Neuronal stem cell (in vitro differentiated cells): ENCODE measurements at regions not wholly inside any gene's neighbourhood (a gene's known extent, or its start where the extent isn't known, plus 50 kb on each side); places are given as distances from the start of the nearest gene placed in this dataset.

Source experiments
- DNase-seq: peaks from one replicate; pipeline ENCODE4 v3.0.0-alpha.2; 2013; ENCODE audit warnings: low spot score
- H2AFZ ChIP-seq: one replicate; pipeline ENCODE4 v1.6.1; 2013; ENCODE audit warnings: mild to moderate bottlenecking, low read length, inconsistent platforms
- H2AK5ac ChIP-seq: 2 replicates; pipeline ENCODE4 v1.6.1; 2013; ENCODE audit warnings: low read depth, mild to moderate bottlenecking, inconsistent platforms, low read length, moderate library complexity, mixed read lengths
- H2BK120ac ChIP-seq: 2 replicates; pipeline ENCODE4 v1.6.1; 2013; ENCODE audit warnings: low read depth, mild to moderate bottlenecking, inconsistent platforms, low read length, moderate library complexity, mixed read lengths
- H2BK12ac ChIP-seq: one replicate; pipeline ENCODE4 v1.6.1; 2013; ENCODE audit warnings: low read length, inconsistent platforms
- H2BK15ac ChIP-seq: 2 replicates; pipeline ENCODE4 v1.6.1; 2013; ENCODE audit warnings: mild to moderate bottlenecking, low read length, inconsistent platforms, mixed read lengths
- H2BK5ac ChIP-seq: one replicate; pipeline ENCODE4 v1.6.1; 2013; ENCODE audit warnings: inconsistent platforms, mild to moderate bottlenecking, low read length, moderate library complexity
- H3K14ac ChIP-seq: one replicate; pipeline ENCODE4 v1.6.1; 2013; ENCODE audit warnings: low read length, inconsistent platforms
- H3K18ac ChIP-seq: 2 replicates; pipeline ENCODE4 v1.6.1; 2013; ENCODE audit warnings: low read length, inconsistent platforms
- H3K23ac ChIP-seq: 2 replicates; pipeline ENCODE4 v1.6.1; 2013; ENCODE audit warnings: low read depth, mild to moderate bottlenecking, mixed read lengths, low read length, inconsistent platforms; ENCODE audit not compliant: poor library complexity
- H3K27ac ChIP-seq: replicated peaks from 3 replicates; pipeline ENCODE4 v1.5.1; 2013; ENCODE audit warnings: low read length, inconsistent platforms
- H3K27me3 ChIP-seq, 3 experiments: 2 replicates each; pipeline ENCODE4 v1.6.1; 2013; ENCODE audit warnings: low read length in 3 of 3, mild to moderate bottlenecking in 2 of 3, inconsistent platforms in 1 of 3, low read depth in 1 of 3, mixed read lengths in 1 of 3, moderate library complexity in 1 of 3; ENCODE audit not compliant: control insufficient read depth in 3 of 3, insufficient read depth in 3 of 3
- H3K36me3 ChIP-seq, 2 donors: replicated peaks in 1 of 2; 2 replicates each; pipeline ENCODE4 v1.6.1; 2013; ENCODE audit warnings: low read length in 2 of 2; ENCODE audit not compliant: control insufficient read depth in 2 of 2, insufficient read depth in 2 of 2
- H3K4ac ChIP-seq: 2 replicates; pipeline ENCODE4 v1.6.1; 2013; ENCODE audit warnings: inconsistent platforms, mild to moderate bottlenecking, low read length, moderate library complexity
- H3K4me1 ChIP-seq, 2 donors: 1 replicate in 1 of 2; 2 replicates in 1 of 2; pipeline ENCODE4 v1.6.1; 2013; ENCODE audit warnings: low read length in 2 of 2, low read depth in 1 of 2; ENCODE audit not compliant: control insufficient read depth in 2 of 2, insufficient read depth in 1 of 2
- H3K4me2 ChIP-seq: one replicate; pipeline ENCODE4 v1.6.1; 2013; ENCODE audit warnings: mild to moderate bottlenecking, low read length, inconsistent platforms; ENCODE audit not compliant: insufficient read depth, poor library complexity, severe bottlenecking
- H3K4me3 ChIP-seq, 2 donors: 2 replicates each; pipeline ENCODE4 v1.5.1; 2013; ENCODE audit warnings: low read length in 2 of 2, mild to moderate bottlenecking in 2 of 2, inconsistent platforms in 1 of 2, moderate library complexity in 1 of 2
- H3K79me1 ChIP-seq: one replicate; pipeline ENCODE4 v1.6.1; 2013; ENCODE audit warnings: low read depth, mild to moderate bottlenecking, inconsistent platforms, low read length, moderate library complexity
- H3K9ac ChIP-seq: one replicate; pipeline ENCODE4 v1.6.1; 2013; ENCODE audit warnings: mild to moderate bottlenecking, low read depth, low read length, inconsistent platforms; ENCODE audit not compliant: poor library complexity
- H3K9me3 ChIP-seq, 2 donors: replicated peaks in 1 of 2; 2 replicates each; pipeline versions ENCODE3 to v1.6.1; 2013; ENCODE audit warnings: low read length in 2 of 2, mild to moderate bottlenecking in 2 of 2, inconsistent platforms in 1 of 2, low read depth in 1 of 2, mixed read lengths in 1 of 2, moderate library complexity in 1 of 2; ENCODE audit not compliant: control insufficient read depth in 2 of 2, insufficient read depth in 1 of 2
- H4K8ac ChIP-seq: one replicate; pipeline ENCODE4 v1.6.1; 2013; ENCODE audit warnings: low read depth, mild to moderate bottlenecking, inconsistent platforms, low read length, moderate library complexity
- H4K91ac ChIP-seq: one replicate; pipeline ENCODE4 v1.6.1; 2013; ENCODE audit warnings: low read length, low read depth, mild to moderate bottlenecking, inconsistent platforms; ENCODE audit not compliant: poor library complexity
- WGBS, 2 donors: extraction: QIAGEN DNeasy Blood & Tissue Kit; methylation state at CpG; one replicate each; pipeline ENCODE4 v1.1.7; 2013; ENCODE audit warnings: missing lambda C conversion rate in 2 of 2, mixed read lengths in 1 of 2; ENCODE audit not compliant: insufficient read length in 2 of 2, insufficient replicate concordance in 1 of 2; ENCODE audit errors: extremely low coverage in 2 of 2; 5-methylcytosine and 5-hydroxymethylcytosine counted together

- H2AFZ ChIP-seq = no peak overlapping the region
These were observed 79.3 kb upstream of the IL6 start for GRCh38 chr7:22647451-22648257.

DNA sequence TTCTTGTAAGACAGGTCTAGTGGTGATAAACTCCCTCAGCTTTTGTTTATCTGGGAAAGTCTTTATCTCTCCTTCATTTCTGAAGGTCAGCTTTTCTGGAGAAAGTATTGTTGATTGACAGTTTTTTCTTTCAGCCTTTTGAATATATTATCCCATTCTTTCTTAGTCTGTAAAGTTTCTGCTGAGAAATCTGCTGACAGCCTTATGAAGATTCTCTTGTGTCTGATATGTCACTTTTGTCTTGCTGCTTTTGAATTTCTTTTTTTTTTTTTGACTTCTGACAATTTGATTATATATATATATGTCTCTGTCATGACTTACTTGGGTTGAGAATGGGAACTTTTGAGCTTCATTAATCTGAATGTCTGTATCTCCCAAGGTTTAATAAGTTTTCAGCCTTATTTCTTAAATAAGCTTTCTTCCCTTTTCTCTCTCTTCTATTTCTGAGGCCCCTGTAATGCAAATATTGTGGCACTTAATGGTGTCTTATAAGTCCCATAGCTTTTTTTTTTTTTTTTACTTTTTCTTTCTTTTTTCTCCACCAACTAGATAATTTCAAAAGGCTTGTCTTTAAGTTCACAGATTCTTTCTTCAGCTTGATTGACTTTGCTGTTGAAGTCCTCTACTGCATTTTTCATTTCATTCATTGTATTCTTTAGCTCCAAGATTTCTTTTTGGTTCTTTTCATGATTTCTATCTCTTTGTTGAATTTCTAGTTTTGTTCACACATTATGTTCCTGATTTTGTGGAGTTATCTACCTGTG lies 81.4 kb upstream of the IL6 start:
- Histone ChIP-seq H3K27me3 (no peaks in the 10 kb centered on the region), H3K27ac (no peak overlapping the region), H3K9me3 (peaks cover 11 to 18% of the 10 kb centered on the region in 2 donors), H2BK120ac (no peak overlapping the region), H3K14ac (no peak overlapping the region), H3K4me2 (no peak overlapping the region), H3K9ac (no peak overlapping the region), H2BK5ac (no peak overlapping the region), H3K36me3 (no peaks in the 10 kb centered on the region), H3K4me3 (no peak overlapping the region), H2BK12ac (no peak overlapping the region), H3K4me1 (no peaks in the 10 kb centered on the region), H2AFZ (no peak overlapping the region), H4K91ac (no peak overlapping the region), H2BK15ac (no peak overlapping the region), H3K18ac (no peak overlapping the region), H3K79me1 (no peaks in the 10 kb centered on the region), H2AK5ac (no peak overlapping the region), H4K8ac (no peak overlapping the region), H3K4ac (no peak overlapping the region), H3K23ac (no peak overlapping the region)
- DNase-seq = no peak

More at GRCh38 chr7:22647451-22648257, 79.3 kb upstream of the IL6 start:
- whole genome bisulfite sequencing, 2 donors = no CpG with 5 or more reads among the region's 3 CpGs
- H3K79me1 ChIP-seq = no peaks in the 10 kb centered on the region
- no peak overlapping the region for H3K18ac ChIP-seq
- H2BK12ac ChIP-seq = no peak overlapping the region
- H3K27me3 ChIP-seq = no peaks in the 10 kb centered on the region
- DNase-seq = no peak
- no peak overlapping the region for H3K27ac ChIP-seq
- H3K4me2 ChIP-seq = no peak overlapping the region
- H3K36me3 ChIP-seq = no peaks in the 10 kb centered on the region
- no peak overlapping the region for H2AK5ac ChIP-seq
- H3K9me3 ChIP-seq = peaks cover 11 to 18% of the 10 kb centered on the region in 2 donors
- no peak overlapping the region for H3K23ac ChIP-seq
- no peak overlapping the region for H3K4ac ChIP-seq
- H2BK120ac ChIP-seq = no peak overlapping the region
- H3K4me3 ChIP-seq = no peak overlapping the region
- no peak overlapping the region for H3K14ac ChIP-seq
- no peak overlapping the region for H4K8ac ChIP-seq
- no peak overlapping the region for H4K91ac ChIP-seq
- H3K9ac ChIP-seq = no peak overlapping the region
- no peak overlapping the region for H2BK5ac ChIP-seq
- no peaks in the 10 kb centered on the region for H3K4me1 ChIP-seq
- no peak overlapping the region for H2BK15ac ChIP-seq

DNA sequence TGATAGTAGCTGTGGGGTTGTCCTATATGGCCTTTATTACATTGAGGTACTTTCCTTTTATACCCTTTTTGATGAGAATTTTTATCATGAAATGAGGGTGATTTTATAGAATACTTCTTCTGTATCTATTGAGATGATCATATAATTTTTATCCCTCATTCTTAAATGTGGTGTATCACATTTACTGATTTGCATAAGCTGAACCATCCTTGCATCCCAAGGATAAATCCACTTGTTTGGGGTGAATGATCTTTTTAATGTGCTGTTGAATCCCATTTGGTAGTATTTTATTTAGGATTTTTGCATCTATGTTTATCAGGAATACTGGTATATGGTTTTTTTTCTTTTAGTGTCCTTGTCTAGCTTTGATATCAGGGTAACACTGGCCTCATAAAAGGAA lies 84.5 kb upstream of the IL6 start:
- Histone ChIP-seq H3K4ac (no peak overlapping the region), H2AFZ (no peak overlapping the region), H3K9me3 (peaks cover 9 to 18% of the 10 kb centered on the region in 2 donors), H3K18ac (no peak overlapping the region), H3K79me1 (no peaks in the 10 kb centered on the region), H3K23ac (no peak overlapping the region), H3K4me2 (no peak overlapping the region), H2BK5ac (no peak overlapping the region), H4K91ac (no peak overlapping the region), H2BK120ac (no peak overlapping the region), H3K14ac (no peak overlapping the region), H3K27ac (no peak overlapping the region), H2BK12ac (no peak overlapping the region), H3K9ac (no peak overlapping the region), H3K36me3 (no peaks in the 10 kb centered on the region), H3K4me1 (no peaks in the 10 kb centered on the region), H2AK5ac (no peak overlapping the region), H4K8ac (no peak overlapping the region), H2BK15ac (no peak overlapping the region), H3K27me3 (no peaks in the 10 kb centered on the region), H3K4me3 (no peak overlapping the region)
- DNase-seq = no peak

DNA sequence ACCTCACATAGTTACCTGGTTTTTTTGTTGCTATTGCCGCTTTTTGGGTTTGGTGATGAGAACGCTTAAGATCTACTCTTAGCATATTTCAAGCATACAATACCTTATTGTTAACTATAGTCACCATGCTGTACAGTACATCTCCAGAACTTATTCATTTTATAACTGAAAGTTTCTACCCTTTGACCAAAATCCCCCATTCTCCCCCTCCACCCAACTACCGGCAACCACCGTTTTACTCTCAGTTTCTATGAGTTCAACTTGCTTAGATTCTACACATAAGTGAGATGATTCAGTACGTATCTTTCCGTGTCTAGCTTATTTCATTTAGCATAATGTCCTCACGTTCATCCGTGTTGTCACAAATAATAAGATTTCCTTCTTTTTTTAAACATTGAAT lies 86.7 kb upstream of the IL6 start:
- no peaks in the 10 kb centered on the region for H3K27me3 ChIP-seq
- no peak overlapping the region for H2AFZ ChIP-seq
- no peak overlapping the region for H3K14ac ChIP-seq
- no peaks in the 10 kb centered on the region for H3K4me1 ChIP-seq
- DNase-seq = no peak
- no peak overlapping the region for H3K27ac ChIP-seq
- no peak overlapping the region for H3K18ac ChIP-seq
- 100% methylated on average over 1 of the region's 8 CpGs; no CpG with 5 or more reads in 1 of the 2 donors for WGBS, 2 donors
- H3K23ac ChIP-seq = no peak overlapping the region
- no peak overlapping the region for H3K9ac ChIP-seq
- H3K79me1 ChIP-seq = no peaks in the 10 kb centered on the region
- no peak overlapping the region for H4K8ac ChIP-seq
- no peak overlapping the region for H4K91ac ChIP-seq
- no peak overlapping the region for H3K4me3 ChIP-seq
- H2BK5ac ChIP-seq = no peak overlapping the region
- no peaks in the 10 kb centered on the region for H3K36me3 ChIP-seq
- H2BK120ac ChIP-seq = no peak overlapping the region
- peaks cover 1 to 2% of the 10 kb centered on the region in 2 donors for H3K9me3 ChIP-seq
- no peak overlapping the region for H2BK15ac ChIP-seq
- no peak overlapping the region for H2BK12ac ChIP-seq
- H3K4me2 ChIP-seq = no peak overlapping the region
- H3K4ac ChIP-seq = no peak overlapping the region
- H2AK5ac ChIP-seq = no peak overlapping the region
